IMR-90 (cell line): ENCODE measurements at regions not wholly inside any gene's neighbourhood (a gene's known extent, or its start where the extent isn't known, plus 50 kb on each side); places are given as distances from the start of the nearest gene placed in this dataset.

Experiments used
- ATAC-seq: fragments of 200-7000 bp; cut with Tn5 transposase; 2 replicates; pipeline ENCODE4 v1.9.1; 2020; ENCODE audit warnings: low read depth, mild to moderate bottlenecking, moderate library complexity
- BruUV-seq: library from RNA; stranded (reverse); fragments of 400-500 nt; replicated peaks from 2 replicates; lab custom pipeline; 2021; lab: Mats Ljungman, UMichigan
- CTCF ChIA-PET: fragments of 300-600 bp; formaldehyde crosslinking; extraction: SDS; loops from one replicate; lab custom pipeline; 2021; ENCODE audit warnings: antibody characterized with exemption; lab: Yijun Ruan, JAX
- POLR2A ChIA-PET: fragments of 300-600 bp; sonication (Branson Sonifier 250); formaldehyde crosslinking; loops from one replicate; lab custom pipeline; 2022; ENCODE audit warnings: antibody characterized with exemption; ENCODE audit not compliant: unreplicated experiment; lab: Charles Lee
- DNase-seq: peaks from one replicate; pipeline ENCODE4 v3.0.0; 2013
- H2AFZ ChIP-seq: replicated peaks from 2 replicates; pipeline ENCODE3; 2013; ENCODE audit warnings: low read length, mild to moderate bottlenecking; ENCODE audit not compliant: poor library complexity
- H2AK5ac ChIP-seq: 2 replicates; pipeline ENCODE4 v1.6.1; 2013; ENCODE audit warnings: low read depth, low read length, inconsistent platforms
- H2AK9ac ChIP-seq: replicated peaks from 2 replicates; pipeline ENCODE3; 2013; ENCODE audit warnings: mild to moderate bottlenecking, low read depth, low read length, moderate library complexity; ENCODE audit not compliant: poor library complexity
- H2BK120ac ChIP-seq: 2 replicates; pipeline ENCODE4 v1.6.1; 2013; ENCODE audit warnings: low read depth, low read length, inconsistent platforms
- H2BK15ac ChIP-seq: 3 replicates; pipeline ENCODE4 v1.6.1; 2013; ENCODE audit warnings: low read depth, low read length, inconsistent platforms
- H2BK20ac ChIP-seq: 2 replicates; pipeline ENCODE4 v1.6.1; 2013; ENCODE audit warnings: low read depth, mild to moderate bottlenecking, inconsistent platforms, low read length, moderate library complexity
- H2BK5ac ChIP-seq: 2 replicates; pipeline ENCODE4 v1.6.1; 2013; ENCODE audit warnings: mild to moderate bottlenecking, low read depth, low read length, inconsistent platforms; ENCODE audit not compliant: poor library complexity, severe bottlenecking
- H3K14ac ChIP-seq: replicated peaks from 2 replicates; pipeline ENCODE4 v1.6.1; 2013; ENCODE audit warnings: low read depth, low read length, inconsistent platforms
- H3K18ac ChIP-seq: 2 replicates; pipeline ENCODE4 v1.6.1; 2013; ENCODE audit warnings: low read depth, low read length, control low read depth
- H3K23ac ChIP-seq: 2 replicates; pipeline ENCODE4 v1.6.1; 2013; ENCODE audit warnings: low read depth, low read length, inconsistent platforms
- H3K27ac ChIP-seq: 2 replicates; pipeline ENCODE4 v1.5.1; 2013; ENCODE audit warnings: mild to moderate bottlenecking, control low read depth, low read length; ENCODE audit not compliant: insufficient read depth
- H3K27me3 ChIP-seq: 2 replicates; pipeline ENCODE4 v1.6.1; 2013; ENCODE audit warnings: low read length; ENCODE audit not compliant: control insufficient read depth, insufficient read depth
- H3K36me3 ChIP-seq: 2 replicates; pipeline ENCODE4 v1.6.1; 2013; ENCODE audit warnings: low read length, mixed read lengths; ENCODE audit not compliant: control insufficient read depth, insufficient read depth
- H3K4ac ChIP-seq: 2 replicates; pipeline ENCODE4 v1.6.1; 2013; ENCODE audit warnings: low read depth, low read length, inconsistent platforms
- H3K4me1 ChIP-seq: 2 replicates; pipeline ENCODE4 v1.6.1; 2013; ENCODE audit warnings: low read length, mixed read lengths; ENCODE audit not compliant: control insufficient read depth, insufficient read depth
- H3K4me2 ChIP-seq: 2 replicates; pipeline ENCODE4 v1.6.1; 2013; ENCODE audit warnings: low read depth, mild to moderate bottlenecking, control low read depth, low read length, moderate library complexity
- H3K4me3 ChIP-seq: 2 replicates; pipeline ENCODE4 v1.5.1; 2013; ENCODE audit warnings: low read depth, mild to moderate bottlenecking, control low read depth, low read length, moderate library complexity; ENCODE audit not compliant: insufficient read depth
- H3K56ac ChIP-seq: 2 replicates; pipeline ENCODE4 v1.6.1; 2013; ENCODE audit warnings: low read length, inconsistent platforms; ENCODE audit not compliant: insufficient read depth; ENCODE audit errors: extremely low read depth
- H3K79me1 ChIP-seq, 2 experiments: 2 replicates each; pipeline ENCODE4 v1.6.1; 2013; ENCODE audit warnings: low read length in 2 of 2, inconsistent platforms in 1 of 2, low read depth in 1 of 2
- H3K9ac ChIP-seq: 2 replicates; pipeline ENCODE4 v1.6.1; 2013; ENCODE audit warnings: low read depth, low read length, control low read depth
- H3K9me1 ChIP-seq: 2 replicates; pipeline ENCODE4 v1.6.1; 2013; ENCODE audit warnings: low read length, inconsistent platforms; ENCODE audit not compliant: insufficient read depth
- H3K9me3 ChIP-seq: 2 replicates; pipeline ENCODE4 v1.6.1; 2013; ENCODE audit warnings: low read length; ENCODE audit not compliant: control insufficient read depth, insufficient read depth
- H4K20me1 ChIP-seq: 2 replicates; pipeline ENCODE4 v1.6.1; 2013; ENCODE audit warnings: low read length, inconsistent platforms; ENCODE audit not compliant: insufficient read depth
- H4K5ac ChIP-seq: 2 replicates; pipeline ENCODE4 v1.6.1; 2013; ENCODE audit warnings: mild to moderate bottlenecking, low read depth, low read length, control low read depth
- H4K8ac ChIP-seq, 2 experiments: 2 replicates each; pipeline ENCODE4 v1.6.1; 2013; ENCODE audit warnings: low read depth in 2 of 2, low read length in 2 of 2, control low read depth in 1 of 2, inconsistent platforms in 1 of 2
- H4K91ac ChIP-seq: 2 replicates; pipeline ENCODE4 v1.6.1; 2013; ENCODE audit warnings: low read depth, low read length, inconsistent platforms; ENCODE audit not compliant: insufficient read depth
- BHLHE40 ChIP-seq: fragments of 150-350 bp; IDR thresholded peaks from 2 replicates; pipeline ENCODE4 v1.6.1; 2016; ENCODE audit warnings: mild to moderate bottlenecking, low read depth, low read length
- CEBPB ChIP-seq: IDR thresholded peaks from 2 replicates; pipeline ENCODE4 v1.6.1; 2012; ENCODE audit warnings: low read depth, low read length, improper control_type of control experiment
- CHD1 ChIP-seq: IDR thresholded peaks from 2 replicates; pipeline ENCODE4 v1.6.1; 2012; ENCODE audit warnings: low read depth, low read length, improper control_type of control experiment
- FOS ChIP-seq: fragments of 150-350 bp; IDR thresholded peaks from 2 replicates; pipeline ENCODE4 v1.6.1; 2016; ENCODE audit warnings: low read depth, low read length
- MAFK ChIP-seq: IDR thresholded peaks from 2 replicates; pipeline ENCODE4 v1.6.1; 2012; ENCODE audit warnings: low read depth, low read length, improper control_type of control experiment
- MAZ ChIP-seq: IDR thresholded peaks from 2 replicates; pipeline ENCODE4 v1.6.1; 2012; ENCODE audit warnings: low read depth, mild to moderate bottlenecking, low read length, improper control_type of control experiment, moderate library complexity, borderline replicate concordance
- MXI1 ChIP-seq: IDR thresholded peaks from 2 replicates; pipeline ENCODE4 v1.6.1; 2012; ENCODE audit warnings: low read depth, mild to moderate bottlenecking, low read length, moderate library complexity, borderline replicate concordance
- NFE2L2 ChIP-seq: fragments of 150-350 bp; IDR thresholded peaks from 2 replicates; pipeline ENCODE4 v1.6.1; 2016; ENCODE audit warnings: low read depth, mild to moderate bottlenecking, low read length
- POLR2A ChIP-seq: IDR thresholded peaks from 2 replicates; pipeline ENCODE4 v1.6.1; 2012; ENCODE audit warnings: mild to moderate bottlenecking, low read depth, low read length
- RAD21 ChIP-seq: IDR thresholded peaks from 2 replicates; pipeline ENCODE4 v1.6.1; 2012; ENCODE audit warnings: low read length, improper control_type of control experiment
- RCOR1 ChIP-seq: IDR thresholded peaks from 2 replicates; pipeline ENCODE4 v1.6.1; 2012; ENCODE audit warnings: mild to moderate bottlenecking, low read length, improper control_type of control experiment; ENCODE audit not compliant: insufficient replicate concordance
- RFX5 ChIP-seq: IDR thresholded peaks from 2 replicates; pipeline ENCODE4 v1.8.0; 2012; ENCODE audit warnings: low read depth, mild to moderate bottlenecking, low read length, moderate library complexity
- SMC3 ChIP-seq: fragments of 150-350 bp; IDR thresholded peaks from 2 replicates; pipeline ENCODE4 v1.6.1; 2016; ENCODE audit warnings: low read depth, mild to moderate bottlenecking, antibody characterized with exemption, low read length, moderate library complexity
- WGBS, 2 experiments: methylation state at CpG; one replicate each; pipeline versions ENCODE4 v1.1.5 to v1.1.7; 2013; ENCODE audit warnings: missing lambda C conversion rate in 2 of 2; ENCODE audit not compliant: insufficient read length in 1 of 2; ENCODE audit errors: extremely low coverage in 2 of 2; 5-methylcytosine and 5-hydroxymethylcytosine counted together
- dilution Hi-C: fragments of 300-500 bp; cut with HindIII; formaldehyde crosslinking; loops from one replicate; pipeline ENCODE4 v1.14.3; 2018; ENCODE audit warnings: low sequenced_read_pairs; ENCODE audit not compliant: unreplicated experiment
- in situ Hi-C: fragments of 300-500 bp; cut with MboI; formaldehyde crosslinking; loops from 3 replicates; pipeline ENCODE4 v1.14.3; 2019; ENCODE audit warnings: low sequenced_read_pairs, inconsistent platforms, mixed read lengths
- intact Hi-C: fragments of 100-400 bp; cut with micrococcal nuclease; formaldehyde crosslinking; loops from 2 replicates; pipeline ENCODE4 v1.10.0; 2022
- TF ChIP-seq, protein P1 (sequence below): conservative IDR thresholded peaks from 2 replicates; pipeline ENCODE4 v1.5.1; 2012; ENCODE audit warnings: mild to moderate bottlenecking, low read depth, low read length, improper control_type of control experiment
- TF ChIP-seq, protein P2 (sequence below): fragments of 150-350 bp; IDR thresholded peaks from 2 replicates; pipeline ENCODE4 v1.6.1; 2016; ENCODE audit warnings: low read depth, mild to moderate bottlenecking, low read length, moderate library complexity, borderline replicate concordance
- TF ChIP-seq, protein P3 (sequence below): fragments of 150-350 bp; IDR thresholded peaks from 2 replicates; pipeline ENCODE4 v1.6.1; 2017; ENCODE audit warnings: mild to moderate bottlenecking, antibody characterized with exemption, low read length, low read depth

DNA sequence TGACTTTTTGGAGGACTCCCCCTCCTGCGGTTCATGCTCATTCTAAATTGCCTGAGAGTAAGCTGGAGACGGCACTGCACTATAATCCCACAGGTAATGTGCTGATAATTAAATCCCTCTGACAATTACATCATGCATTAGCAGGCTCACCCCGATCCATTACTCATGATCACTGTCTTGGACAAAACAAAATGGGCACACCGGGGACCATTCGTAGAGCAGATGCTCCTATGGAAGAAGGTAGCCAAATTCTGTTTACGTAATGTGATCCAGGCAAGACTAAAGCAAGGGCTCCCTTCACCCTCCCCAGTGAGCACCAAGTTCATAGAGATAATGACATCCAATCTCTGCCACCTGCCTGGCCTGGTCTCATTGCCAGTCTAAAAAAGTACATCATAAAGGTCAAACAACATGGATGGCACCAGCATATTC is 657.1 kb upstream of the SOX11 start:
- Histone ChIP-seq H2BK15ac (no peak overlapping the region), H3K14ac (no peak overlapping the region), H3K4me3 (no peak overlapping the region), H3K9me1 (no peaks in the 10 kb centered on the region), H3K4ac (no peak overlapping the region), H4K91ac (no peak overlapping the region), H2BK20ac (no peak overlapping the region), H3K9me3 (peaks cover 14% of the 10 kb centered on the region), H3K27ac (no peak overlapping the region), H3K56ac (no peak overlapping the region), H3K36me3 (no peaks in the 10 kb centered on the region), H2BK5ac (no peak overlapping the region), H4K20me1 (no peaks in the 10 kb centered on the region), H3K9ac (no peak overlapping the region), H2AFZ (no peak overlapping the region), H3K79me1 (no peaks in the 10 kb centered on the region), H3K4me1 (no peaks in the 10 kb centered on the region), H3K27me3 (no peaks in the 10 kb centered on the region), H2AK5ac (no peak overlapping the region), H3K4me2 (no peak overlapping the region), H2AK9ac (no peak overlapping the region), H3K18ac (no peak overlapping the region), H4K8ac (no peak overlapping the region), H3K23ac (no peak overlapping the region), H2BK120ac (no peak overlapping the region), H4K5ac (no peak overlapping the region)
- POLR2A ChIA-PET: no interaction called here
- ATAC-seq (no peak), DNase-seq (no peak)
- TF ChIP-seq, protein P1, sequence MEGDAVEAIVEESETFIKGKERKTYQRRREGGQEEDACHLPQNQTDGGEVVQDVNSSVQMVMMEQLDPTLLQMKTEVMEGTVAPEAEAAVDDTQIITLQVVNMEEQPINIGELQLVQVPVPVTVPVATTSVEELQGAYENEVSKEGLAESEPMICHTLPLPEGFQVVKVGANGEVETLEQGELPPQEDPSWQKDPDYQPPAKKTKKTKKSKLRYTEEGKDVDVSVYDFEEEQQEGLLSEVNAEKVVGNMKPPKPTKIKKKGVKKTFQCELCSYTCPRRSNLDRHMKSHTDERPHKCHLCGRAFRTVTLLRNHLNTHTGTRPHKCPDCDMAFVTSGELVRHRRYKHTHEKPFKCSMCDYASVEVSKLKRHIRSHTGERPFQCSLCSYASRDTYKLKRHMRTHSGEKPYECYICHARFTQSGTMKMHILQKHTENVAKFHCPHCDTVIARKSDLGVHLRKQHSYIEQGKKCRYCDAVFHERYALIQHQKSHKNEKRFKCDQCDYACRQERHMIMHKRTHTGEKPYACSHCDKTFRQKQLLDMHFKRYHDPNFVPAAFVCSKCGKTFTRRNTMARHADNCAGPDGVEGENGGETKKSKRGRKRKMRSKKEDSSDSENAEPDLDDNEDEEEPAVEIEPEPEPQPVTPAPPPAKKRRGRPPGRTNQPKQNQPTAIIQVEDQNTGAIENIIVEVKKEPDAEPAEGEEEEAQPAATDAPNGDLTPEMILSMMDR: no peak
- TF ChIP-seq RCOR1: no peak
- TF ChIP-seq, protein P2, sequence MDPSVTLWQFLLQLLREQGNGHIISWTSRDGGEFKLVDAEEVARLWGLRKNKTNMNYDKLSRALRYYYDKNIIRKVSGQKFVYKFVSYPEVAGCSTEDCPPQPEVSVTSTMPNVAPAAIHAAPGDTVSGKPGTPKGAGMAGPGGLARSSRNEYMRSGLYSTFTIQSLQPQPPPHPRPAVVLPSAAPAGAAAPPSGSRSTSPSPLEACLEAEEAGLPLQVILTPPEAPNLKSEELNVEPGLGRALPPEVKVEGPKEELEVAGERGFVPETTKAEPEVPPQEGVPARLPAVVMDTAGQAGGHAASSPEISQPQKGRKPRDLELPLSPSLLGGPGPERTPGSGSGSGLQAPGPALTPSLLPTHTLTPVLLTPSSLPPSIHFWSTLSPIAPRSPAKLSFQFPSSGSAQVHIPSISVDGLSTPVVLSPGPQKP: no peak
- no peak for TF ChIP-seq NFE2L2
- TF ChIP-seq, protein P3, sequence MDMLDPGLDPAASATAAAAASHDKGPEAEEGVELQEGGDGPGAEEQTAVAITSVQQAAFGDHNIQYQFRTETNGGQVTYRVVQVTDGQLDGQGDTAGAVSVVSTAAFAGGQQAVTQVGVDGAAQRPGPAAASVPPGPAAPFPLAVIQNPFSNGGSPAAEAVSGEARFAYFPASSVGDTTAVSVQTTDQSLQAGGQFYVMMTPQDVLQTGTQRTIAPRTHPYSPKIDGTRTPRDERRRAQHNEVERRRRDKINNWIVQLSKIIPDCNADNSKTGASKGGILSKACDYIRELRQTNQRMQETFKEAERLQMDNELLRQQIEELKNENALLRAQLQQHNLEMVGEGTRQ: no peak
- TF ChIP-seq MAZ: no peak
- no peak for TF ChIP-seq CHD1
- TF ChIP-seq CEBPB: no peak
- no peak for TF ChIP-seq RFX5
- TF ChIP-seq MAFK: no peak
- no peak for TF ChIP-seq BHLHE40
- TF ChIP-seq SMC3: no peak
- no peak for TF ChIP-seq FOS
- TF ChIP-seq RAD21: no peak
- no peak for TF ChIP-seq MXI1
- TF ChIP-seq POLR2A: no peak
- WGBS, 2 experiments: no CpG with 5 or more reads among the region's 6 CpGs
- no TSS peak for BruUV-seq
- in situ Hi-C loops (no loop called here), intact Hi-C loops (no loop called here), dilution Hi-C loops (no loop called here)
- CTCF ChIA-PET: no interaction called here
